Uterus (tissue), 3 donors: ENCODE measurements at regions not wholly inside any gene's neighbourhood (a gene's known extent, or its start where the extent isn't known, plus 50 kb on each side); places are given as distances from the start of the nearest gene placed in this dataset.

Experiments used
- DNase-seq, 2 donors: peaks; one replicate each; pipeline ENCODE4 v3.0.0-alpha.2; 2019 to 2020
- H3K27ac ChIP-seq, 2 donors: fragments of 200-600 bp; sonication (generic); 1 replicate in 1 of 2; 2 replicates in 1 of 2; pipeline ENCODE4 v1.5.1; 2016 to 2018
- H3K27me3 ChIP-seq, 2 donors: fragments of 200-600 bp; sonication (generic); one replicate each; pipeline ENCODE4 v1.5.1; 2018 to 2019; ENCODE audit warnings: control low read depth in 1 of 2
- H3K36me3 ChIP-seq, 2 donors: fragments of 200-600 bp; sonication (generic); one replicate each; pipeline ENCODE4 v1.5.1; 2019; ENCODE audit warnings: control low read depth in 1 of 2
- H3K4me1 ChIP-seq, 2 donors: fragments of 200-600 bp; sonication (generic); one replicate each; pipeline ENCODE4 v1.5.1; 2018 to 2019; ENCODE audit warnings: control low read depth in 1 of 2
- H3K4me3 ChIP-seq, 2 donors: fragments of 200-600 bp; sonication (generic); 1 replicate in 1 of 2; 2 replicates in 1 of 2; pipeline ENCODE4 v1.5.1; 2018 to 2019; ENCODE audit warnings: mild to moderate bottlenecking in 1 of 2
- H3K9me3 ChIP-seq, 2 donors: fragments of 200-600 bp; sonication (generic); one replicate each; pipeline ENCODE4 v1.5.1; 2019; ENCODE audit warnings: control low read depth in 1 of 2
- CTCF ChIP-seq, 4 experiments: fragments of 200-600 bp in 2 of 4; fragments of 450-650 bp in 2 of 4; sonication (generic) in 2 of 4; IDR thresholded peaks; one replicate each; pipeline ENCODE4 v1.5.1; 2016 to 2019; ENCODE audit warnings: antibody characterized with exemption in 4 of 4, mild to moderate bottlenecking in 2 of 4, moderate library complexity in 1 of 4
- POLR2A ChIP-seq, 2 donors: fragments of 450-650 bp; IDR thresholded peaks; one replicate each; pipeline ENCODE4 v1.6.1; 2016; ENCODE audit warnings: antibody characterized with exemption in 2 of 2, mild to moderate bottlenecking in 1 of 2, moderate library complexity in 1 of 2
- intact Hi-C: fragments of 100-400 bp; cut with DNase I; formaldehyde crosslinking; loops from one replicate; pipeline ENCODE4 v1.15.1; 2023; ENCODE audit warnings: low total_unique reads
- donor health status: DM: yes; HTN: yes; CAD: no.

DNA sequence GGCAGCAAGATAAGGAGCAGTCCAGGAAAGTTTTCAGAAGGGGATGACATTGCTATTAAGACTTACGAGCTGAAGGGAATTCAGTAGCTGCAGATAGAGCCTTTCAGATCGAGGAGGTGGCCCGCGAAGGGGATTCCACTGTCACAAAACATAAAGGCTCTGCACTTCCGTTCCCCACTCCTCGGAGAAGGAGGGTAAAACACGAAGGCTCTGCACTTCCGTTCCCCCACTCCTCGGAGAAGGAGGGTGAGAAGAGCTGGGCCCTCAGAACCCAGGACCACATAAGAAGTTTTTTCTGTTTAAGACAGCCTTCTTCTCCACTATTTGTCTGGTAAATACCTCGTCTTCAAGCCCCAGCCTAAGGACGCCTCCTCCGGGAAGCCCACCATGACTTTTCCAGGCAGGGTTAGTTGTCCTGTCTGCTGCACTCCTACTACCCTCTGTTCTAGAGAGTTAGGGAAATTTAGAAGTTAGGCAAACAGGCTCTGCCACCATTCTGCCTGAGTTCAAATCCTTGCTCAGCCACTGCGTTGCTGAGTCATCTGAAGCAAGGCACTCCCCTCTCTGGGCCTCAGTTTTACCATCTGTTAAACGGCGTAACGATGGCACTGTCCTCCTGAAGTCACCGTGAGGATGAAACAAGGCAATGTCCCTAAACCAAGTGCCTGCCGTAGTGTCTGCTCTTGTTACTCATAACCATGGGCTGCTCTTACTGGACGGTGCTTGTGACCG lies 134.1 kb upstream of the HES1 start:
- Histone ChIP-seq H3K4me1 (peaks cover 7 to 8% of the 10 kb centered on the region in 2 donors), H3K27ac (peak overlapping the region in 1 of 2 donors; percentile 80), H3K4me3 (no peak overlapping the region), H3K27me3 (no peaks in the 10 kb centered on the region), H3K36me3 (no peaks in the 10 kb centered on the region), H3K9me3 (no peaks in the 10 kb centered on the region)
- DNase-seq = no peak
- no peak for TF ChIP-seq CTCF (IDR thresholded peaks at IDR 0.05)
- TF ChIP-seq POLR2A (IDR thresholded peaks at IDR 0.05) = no peak
- intact Hi-C loops = loop anchor here (10.0 kb wide), 1 partner anchor 143 kb away; no protein-coding TSS in a partner anchor

GRCh38 chr3:194003114-194004057 lies 132.6 kb upstream of the HES1 start:
- Histone ChIP-seq H3K4me1 (peaks cover 7 to 8% of the 10 kb centered on the region in 2 donors), H3K4me3 (peak overlapping the region in 1 of 2 donors; percentile 30), H3K27ac (peak overlapping the region; percentile 75 to 80), H3K9me3 (no peaks in the 10 kb centered on the region), H3K36me3 (no peaks in the 10 kb centered on the region), H3K27me3 (no peaks in the 10 kb centered on the region)
- intact Hi-C loops = loop anchor here (10.0 kb wide), 1 partner anchor 141 kb away; no protein-coding TSS in a partner anchor
- DNase-seq = peak; percentile 92 to 94
- peak in 1 of 2 donors; percentile 8 for TF ChIP-seq POLR2A (IDR thresholded peaks at IDR 0.05)
- no peak for TF ChIP-seq CTCF (IDR thresholded peaks at IDR 0.05)

DNA sequence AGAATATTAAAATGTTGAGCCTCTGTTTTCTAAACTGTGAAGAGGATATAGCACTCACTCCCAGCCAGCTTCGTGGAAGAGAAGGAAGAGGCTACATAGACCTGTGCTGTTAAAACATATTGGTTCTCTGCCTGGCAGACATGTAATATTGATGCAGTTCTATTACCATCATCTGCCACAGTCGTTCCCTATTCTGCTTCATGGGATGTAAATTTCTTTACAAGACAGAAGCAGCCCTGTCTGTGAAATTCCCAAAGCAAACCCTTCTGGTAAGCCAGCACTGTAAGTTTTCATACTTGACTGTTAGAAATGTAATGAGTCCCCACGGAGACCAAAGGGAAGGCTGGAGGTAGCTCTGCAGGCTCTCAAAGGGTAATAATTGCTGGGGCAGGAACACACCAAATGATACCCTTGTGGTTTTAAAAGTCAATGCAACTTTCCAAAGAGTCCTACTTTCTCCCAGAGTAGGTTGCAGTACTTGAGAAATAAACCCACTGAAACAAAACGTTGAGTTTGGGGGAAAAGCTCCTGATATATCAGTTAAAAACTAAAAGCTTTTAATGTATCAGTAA lies 129.9 kb upstream of the HES1 start:
- DNase-seq = no peak
- H3K4me3 ChIP-seq = no peak overlapping the region
- H3K27me3 ChIP-seq = no peaks in the 10 kb centered on the region
- no peaks in the 10 kb centered on the region for H3K36me3 ChIP-seq
- peaks cover 7 to 8% of the 10 kb centered on the region in 2 donors for H3K4me1 ChIP-seq
- no peaks in the 10 kb centered on the region for H3K9me3 ChIP-seq
- no peak for TF ChIP-seq CTCF (IDR thresholded peaks at IDR 0.05)
- TF ChIP-seq POLR2A (IDR thresholded peaks at IDR 0.05) = no peak
- intact Hi-C loops = loop anchor here (10.0 kb wide), 1 partner anchor 139 kb away; no protein-coding TSS in a partner anchor
- no peak overlapping the region for H3K27ac ChIP-seq

- no peaks in the 10 kb centered on the region for H3K9me3 ChIP-seq
- H3K36me3 ChIP-seq = no peaks in the 10 kb centered on the region
- H3K4me3 ChIP-seq = no peak overlapping the region
- no peaks in the 10 kb centered on the region for H3K27me3 ChIP-seq
- DNase-seq = no peak
- intact Hi-C loops = loop anchor here (10.0 kb wide), 1 partner anchor 137 kb away; no protein-coding TSS in a partner anchor
- no peak overlapping the region for H3K27ac ChIP-seq
- TF ChIP-seq POLR2A (IDR thresholded peaks at IDR 0.05) (no peak), CTCF (IDR thresholded peaks at IDR 0.05) (no peak)
- H3K4me1 ChIP-seq = peaks cover 7 to 8% of the 10 kb centered on the region in 2 donors
These were observed 128.2 kb upstream of the HES1 start for GRCh38 chr3:194007592-194008337.
